PC-9 (cell line): ENCODE measurements at regions not wholly inside any gene's neighbourhood (a gene's known extent, or its start where the extent isn't known, plus 50 kb on each side); places are given as distances from the start of the nearest gene placed in this dataset.

Experiments
- CTCF ChIP-seq: fragments of 200-600 bp; sonication (generic); conservative IDR thresholded peaks from 2 replicates; pipeline ENCODE4 v1.6.1; 2017; ENCODE audit warnings: mixed run types, antibody characterized with exemption, mild to moderate bottlenecking, moderate library complexity
- EZH2 ChIP-seq: fragments of 200-600 bp; sonication (generic); IDR thresholded peaks from 2 replicates; pipeline ENCODE4 v1.8.0; 2017; ENCODE audit warnings: antibody characterized with exemption, low read depth

- TF ChIP-seq CTCF (no peak), EZH2 (no peak)
Observed at GRCh38 chr7:57220746-57221145, 88.5 kb upstream of the ZNF479 start.
